ENCODE measurements at regions not wholly inside any gene's neighbourhood (a gene's known extent, or its start where the extent isn't known, plus 50 kb on each side); places are given as distances from the start of the nearest gene placed in this dataset.

DNA sequence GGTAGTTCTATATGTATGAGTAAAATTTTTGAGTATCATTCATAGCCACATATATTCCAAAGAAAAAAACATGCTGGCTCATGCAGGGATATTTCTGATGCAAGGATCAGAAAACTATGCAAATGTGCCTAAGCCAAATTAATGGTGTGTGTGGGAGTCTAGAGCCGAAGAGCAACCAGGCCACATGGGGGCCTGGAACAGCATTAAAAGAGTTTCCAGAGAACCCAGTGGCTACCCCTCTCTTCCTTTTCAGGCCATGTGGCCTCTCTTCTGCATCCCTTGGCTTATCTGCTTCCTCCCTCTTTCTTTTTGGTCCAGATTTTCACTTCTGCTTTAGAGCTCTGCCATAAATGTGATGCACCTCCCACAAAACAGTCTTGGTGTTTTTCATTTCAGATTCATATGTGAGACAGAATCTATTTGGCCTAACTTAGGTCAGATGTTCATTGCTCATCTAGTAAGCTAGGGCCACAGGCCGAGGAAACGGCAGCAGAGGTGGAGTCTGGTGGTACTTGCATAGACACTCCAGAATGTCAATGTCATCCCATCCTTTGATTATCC is 300.0 kb downstream of the SH3GL2 start:
- H3K4me2 ChIP-seq (ENCODE audit: low read depth, low read length) = no peak overlapping the region
- ChIA-PET POLR2A (no interaction called here), CTCF (ENCODE audit: low intra/inter-chr PET ratio, low total read pairs) (no interaction called here)
- no peak for TF ChIP-seq MYNN (CRISPR knock-in tag; IDR thresholded peaks at IDR 0.05; ENCODE audit: low read depth)
- TF ChIP-seq, protein P1, sequence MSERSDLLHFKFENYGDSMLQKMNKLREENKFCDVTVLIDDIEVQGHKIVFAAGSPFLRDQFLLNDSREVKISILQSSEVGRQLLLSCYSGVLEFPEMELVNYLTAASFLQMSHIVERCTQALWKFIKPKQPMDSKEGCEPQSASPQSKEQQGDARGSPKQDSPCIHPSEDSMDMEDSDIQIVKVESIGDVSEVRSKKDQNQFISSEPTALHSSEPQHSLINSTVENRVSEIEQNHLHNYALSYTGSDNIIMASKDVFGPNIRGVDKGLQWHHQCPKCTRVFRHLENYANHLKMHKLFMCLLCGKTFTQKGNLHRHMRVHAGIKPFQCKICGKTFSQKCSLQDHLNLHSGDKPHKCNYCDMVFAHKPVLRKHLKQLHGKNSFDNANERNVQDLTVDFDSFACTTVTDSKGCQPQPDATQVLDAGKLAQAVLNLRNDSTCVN (CRISPR knock-in tag; IDR thresholded peaks at IDR 0.05; ENCODE audit: borderline replicate concordance) = no peak
- no peak for TF ChIP-seq ZNF234 (CRISPR knock-in tag; conservative IDR thresholded peaks at IDR 0.05)
- no peak for TF ChIP-seq ZFP62 (CRISPR knock-in tag; IDR thresholded peaks at IDR 0.05)
- no peak for TF ChIP-seq ZNF292 (CRISPR knock-in tag; IDR thresholded peaks at IDR 0.05; ENCODE audit: borderline replicate concordance, low read depth)
- TF ChIP-seq STAG1 (CRISPR knock-in tag; IDR thresholded peaks at IDR 0.05) = no peak
- TF ChIP-seq, protein P2, sequence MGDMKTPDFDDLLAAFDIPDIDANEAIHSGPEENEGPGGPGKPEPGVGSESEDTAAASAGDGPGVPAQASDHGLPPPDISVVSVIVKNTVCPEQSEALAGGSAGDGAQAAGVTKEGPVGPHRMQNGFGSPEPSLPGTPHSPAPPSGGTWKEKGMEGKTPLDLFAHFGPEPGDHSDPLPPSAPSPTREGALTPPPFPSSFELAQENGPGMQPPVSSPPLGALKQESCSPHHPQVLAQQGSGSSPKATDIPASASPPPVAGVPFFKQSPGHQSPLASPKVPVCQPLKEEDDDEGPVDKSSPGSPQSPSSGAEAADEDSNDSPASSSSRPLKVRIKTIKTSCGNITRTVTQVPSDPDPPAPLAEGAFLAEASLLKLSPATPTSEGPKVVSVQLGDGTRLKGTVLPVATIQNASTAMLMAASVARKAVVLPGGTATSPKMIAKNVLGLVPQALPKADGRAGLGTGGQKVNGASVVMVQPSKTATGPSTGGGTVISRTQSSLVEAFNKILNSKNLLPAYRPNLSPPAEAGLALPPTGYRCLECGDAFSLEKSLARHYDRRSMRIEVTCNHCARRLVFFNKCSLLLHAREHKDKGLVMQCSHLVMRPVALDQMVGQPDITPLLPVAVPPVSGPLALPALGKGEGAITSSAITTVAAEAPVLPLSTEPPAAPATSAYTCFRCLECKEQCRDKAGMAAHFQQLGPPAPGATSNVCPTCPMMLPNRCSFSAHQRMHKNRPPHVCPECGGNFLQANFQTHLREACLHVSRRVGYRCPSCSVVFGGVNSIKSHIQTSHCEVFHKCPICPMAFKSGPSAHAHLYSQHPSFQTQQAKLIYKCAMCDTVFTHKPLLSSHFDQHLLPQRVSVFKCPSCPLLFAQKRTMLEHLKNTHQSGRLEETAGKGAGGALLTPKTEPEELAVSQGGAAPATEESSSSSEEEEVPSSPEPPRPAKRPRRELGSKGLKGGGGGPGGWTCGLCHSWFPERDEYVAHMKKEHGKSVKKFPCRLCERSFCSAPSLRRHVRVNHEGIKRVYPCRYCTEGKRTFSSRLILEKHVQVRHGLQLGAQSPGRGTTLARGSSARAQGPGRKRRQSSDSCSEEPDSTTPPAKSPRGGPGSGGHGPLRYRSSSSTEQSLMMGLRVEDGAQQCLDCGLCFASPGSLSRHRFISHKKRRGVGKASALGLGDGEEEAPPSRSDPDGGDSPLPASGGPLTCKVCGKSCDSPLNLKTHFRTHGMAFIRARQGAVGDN (CRISPR knock-in tag; IDR thresholded peaks at IDR 0.05) = no peak
- H3K4me1 ChIP-seq (ENCODE audit: insufficient read depth, low read length) = no peaks in the 10 kb centered on the region
- H3K27me3 ChIP-seq (ENCODE audit: control insufficient read depth in 1 of 2, insufficient read depth in 2 of 2, low read length in 2 of 2) = no peaks in the 10 kb centered on the region
- FAIRE-seq (no peak), ATAC-seq (no peak), DNase-seq (ENCODE audit: low spot score) (no peak)
- H3K9me3 ChIP-seq (ENCODE audit: low read length) = peaks cover 3% of the 10 kb centered on the region; the same call in 1 of the 2 replicates
- WGBS (ENCODE audit: low lambda C conversion rate) = 4% methylated on average over 3 of the region's 3 CpGs
- no peak overlapping the region for H3K27ac ChIP-seq (ENCODE audit: extremely low read length, insufficient read depth, low read length)
- no peaks in the 10 kb centered on the region for H3K36me3 ChIP-seq (replicated peaks in 1 of 2; ENCODE audit: control insufficient read depth in 1 of 2, insufficient read depth in 2 of 2, low read length in 2 of 2)
- no peaks in the 10 kb centered on the region for H3K79me2 ChIP-seq (ENCODE audit: insufficient read depth, low read length)
- H3K4me3 ChIP-seq (replicated peaks in 1 of 3; ENCODE audit: insufficient read depth in 1 of 3, low read depth in 2 of 3, low read length in 3 of 3) = no peak overlapping the region
- in situ Hi-C loops (cut with HindIII; ENCODE audit: extremely low pct_ligation_motif_present, low pct_unique_long_range_greater_than_20kb) (no loop called here), intact Hi-C loops (cut with micrococcal nuclease; ENCODE audit: unreplicated experiment) (loop anchor here (10.0 kb wide), 1 partner anchor 64 kb away; no protein-coding TSS in a partner anchor)
- BruUV-seq (replicated peaks) = no TSS peak
- H2AFZ ChIP-seq (ENCODE audit: low read length) = no peak overlapping the region
- H4K20me1 ChIP-seq (ENCODE audit: insufficient read depth, low read length) = no peaks in the 10 kb centered on the region
- no peak overlapping the region for H3K9ac ChIP-seq (ENCODE audit: insufficient read depth, low read depth, low read length)

Measured in HepG2 (cell line).